ENCODE measurements at regions not wholly inside any gene's neighbourhood (a gene's known extent, or its start where the extent isn't known, plus 50 kb on each side); places are given as distances from the start of the nearest gene placed in this dataset.

GRCh38 chr4:75243570-75243969 is 270.6 kb downstream of the RCHY1 start:
- DNase-seq: no peak
- Histone ChIP-seq H3K9me3 (ENCODE audit: control insufficient read depth in 2 of 2, insufficient read depth in 1 of 2, low read depth in 1 of 2, low read length in 1 of 2) (no peaks in the 10 kb centered on the region), H3K27me3 (ENCODE audit: control insufficient read depth in 3 of 3, insufficient read depth in 3 of 3, low read length in 3 of 3) (no peaks in the 10 kb centered on the region), H3K36me3 (ENCODE audit: control insufficient read depth in 3 of 3, insufficient read depth in 2 of 3, low read depth in 1 of 3, low read length in 3 of 3) (no peaks in the 10 kb centered on the region), H3K4me1 (ENCODE audit: control insufficient read depth in 3 of 3, insufficient read depth in 2 of 3, low read depth in 1 of 3, low read length in 2 of 3) (no peaks in the 10 kb centered on the region), H3K4me3 (ENCODE audit: low read depth in 1 of 3, low read length in 3 of 3) (no peak overlapping the region), H3K27ac (ENCODE audit: low read depth in 1 of 3, low read length in 2 of 3) (no peak overlapping the region)
- WGBS, 3 donors: 29 to 39% (median 35%) methylated on average over 3 of the region's 3 CpGs
- FAIRE-seq: no peak

- no peaks in the 10 kb centered on the region for H3K4me1 ChIP-seq (ENCODE audit: control insufficient read depth in 3 of 3, insufficient read depth in 2 of 3, low read depth in 1 of 3, low read length in 2 of 3)
- no peaks in the 10 kb centered on the region for H3K9me3 ChIP-seq (ENCODE audit: control insufficient read depth in 2 of 2, insufficient read depth in 1 of 2, low read depth in 1 of 2, low read length in 1 of 2)
- H3K27me3 ChIP-seq (ENCODE audit: control insufficient read depth in 3 of 3, insufficient read depth in 3 of 3, low read length in 3 of 3): no peaks in the 10 kb centered on the region
- no peaks in the 10 kb centered on the region for H3K36me3 ChIP-seq (ENCODE audit: control insufficient read depth in 3 of 3, insufficient read depth in 2 of 3, low read depth in 1 of 3, low read length in 3 of 3)
- H3K4me3 ChIP-seq (ENCODE audit: low read depth in 1 of 3, low read length in 3 of 3): no peak overlapping the region
- FAIRE-seq (no peak), DNase-seq (no peak)
- no peak overlapping the region for H3K27ac ChIP-seq (ENCODE audit: low read depth in 1 of 3, low read length in 2 of 3)
These were observed 278.7 kb downstream of the RCHY1 start for GRCh38 chr4:75235359-75235951.

GRCh38 chr4:75232546-75232945 is 281.7 kb downstream of the RCHY1 start:
- DNase-seq: no peak
- peaks cover 0 to 4% (median 0%) of the 10 kb centered on the region in 3 donors for H3K4me1 ChIP-seq (ENCODE audit: control insufficient read depth in 3 of 3, insufficient read depth in 2 of 3, low read depth in 1 of 3, low read length in 2 of 3)
- H3K4me3 ChIP-seq (ENCODE audit: low read depth in 1 of 3, low read length in 3 of 3): no peak overlapping the region
- no peak for FAIRE-seq
- H3K27me3 ChIP-seq (ENCODE audit: control insufficient read depth in 3 of 3, insufficient read depth in 3 of 3, low read length in 3 of 3): no peaks in the 10 kb centered on the region
- 49 to 58% (median 54%) methylated on average over 3 of the region's 3 CpGs for WGBS, 3 donors
- no peaks in the 10 kb centered on the region for H3K36me3 ChIP-seq (ENCODE audit: control insufficient read depth in 3 of 3, insufficient read depth in 2 of 3, low read depth in 1 of 3, low read length in 3 of 3)
- no peak overlapping the region for H3K27ac ChIP-seq (ENCODE audit: low read depth in 1 of 3, low read length in 2 of 3)
- H3K9me3 ChIP-seq (ENCODE audit: control insufficient read depth in 2 of 2, insufficient read depth in 1 of 2, low read depth in 1 of 2, low read length in 1 of 2): no peaks in the 10 kb centered on the region

GRCh38 chr4:75229806-75230570 is 284.2 kb downstream of the RCHY1 start:
- peaks cover 0 to 4% (median 0%) of the 10 kb centered on the region in 3 donors for H3K4me1 ChIP-seq (ENCODE audit: control insufficient read depth in 3 of 3, insufficient read depth in 2 of 3, low read depth in 1 of 3, low read length in 2 of 3)
- no peak for FAIRE-seq
- H3K9me3 ChIP-seq (ENCODE audit: control insufficient read depth in 2 of 2, insufficient read depth in 1 of 2, low read depth in 1 of 2, low read length in 1 of 2): no peaks in the 10 kb centered on the region
- WGBS, 3 donors: 20 to 41% (median 27%) methylated on average over 3 of the region's 3 CpGs
- H3K4me3 ChIP-seq (ENCODE audit: low read depth in 1 of 3, low read length in 3 of 3): no peak overlapping the region
- no peak overlapping the region for H3K27ac ChIP-seq (ENCODE audit: low read depth in 1 of 3, low read length in 2 of 3)
- H3K27me3 ChIP-seq (ENCODE audit: control insufficient read depth in 3 of 3, insufficient read depth in 3 of 3, low read length in 3 of 3): no peaks in the 10 kb centered on the region
- H3K36me3 ChIP-seq (ENCODE audit: control insufficient read depth in 3 of 3, insufficient read depth in 2 of 3, low read depth in 1 of 3, low read length in 3 of 3): no peaks in the 10 kb centered on the region
- no peak for DNase-seq

- Histone ChIP-seq H3K27ac (ENCODE audit: low read depth in 1 of 3, low read length in 2 of 3) (no peak overlapping the region), H3K4me1 (ENCODE audit: control insufficient read depth in 3 of 3, insufficient read depth in 2 of 3, low read depth in 1 of 3, low read length in 2 of 3) (no peaks in the 10 kb centered on the region), H3K36me3 (ENCODE audit: control insufficient read depth in 3 of 3, insufficient read depth in 2 of 3, low read depth in 1 of 3, low read length in 3 of 3) (no peaks in the 10 kb centered on the region), H3K9me3 (ENCODE audit: control insufficient read depth in 2 of 2, insufficient read depth in 1 of 2, low read depth in 1 of 2, low read length in 1 of 2) (no peaks in the 10 kb centered on the region), H3K27me3 (ENCODE audit: control insufficient read depth in 3 of 3, insufficient read depth in 3 of 3, low read length in 3 of 3) (no peaks in the 10 kb centered on the region), H3K4me3 (ENCODE audit: low read depth in 1 of 3, low read length in 3 of 3) (no peak overlapping the region)
- WGBS, 3 donors: 74 to 90% (median 90%) methylated on average over 2 of the region's 2 CpGs
- DNase-seq (no peak), FAIRE-seq (no peak)
These were observed 280.6 kb downstream of the PARM1 start for GRCh38 chr4:75213480-75213879.

- no peak for DNase-seq
- Histone ChIP-seq H3K27ac (ENCODE audit: low read depth in 1 of 3, low read length in 2 of 3) (no peak overlapping the region), H3K4me3 (ENCODE audit: low read depth in 1 of 3, low read length in 3 of 3) (no peak overlapping the region), H3K9me3 (ENCODE audit: control insufficient read depth in 2 of 2, insufficient read depth in 1 of 2, low read depth in 1 of 2, low read length in 1 of 2) (no peaks in the 10 kb centered on the region), H3K4me1 (ENCODE audit: control insufficient read depth in 3 of 3, insufficient read depth in 2 of 3, low read depth in 1 of 3, low read length in 2 of 3) (no peaks in the 10 kb centered on the region), H3K27me3 (ENCODE audit: control insufficient read depth in 3 of 3, insufficient read depth in 3 of 3, low read length in 3 of 3) (no peaks in the 10 kb centered on the region), H3K36me3 (ENCODE audit: control insufficient read depth in 3 of 3, insufficient read depth in 2 of 3, low read depth in 1 of 3, low read length in 3 of 3) (no peaks in the 10 kb centered on the region)
- no peak for FAIRE-seq
- 31 to 51% (median 36%) methylated on average over 4 of the region's 4 CpGs for WGBS, 3 donors
These were observed 278.5 kb downstream of the PARM1 start for GRCh38 chr4:75211422-75211821.

- no peaks in the 10 kb centered on the region for H3K9me3 ChIP-seq (ENCODE audit: control insufficient read depth in 2 of 2, insufficient read depth in 1 of 2, low read depth in 1 of 2, low read length in 1 of 2)
- no peak overlapping the region for H3K27ac ChIP-seq (ENCODE audit: low read depth in 1 of 3, low read length in 2 of 3)
- no peaks in the 10 kb centered on the region for H3K4me1 ChIP-seq (ENCODE audit: control insufficient read depth in 3 of 3, insufficient read depth in 2 of 3, low read depth in 1 of 3, low read length in 2 of 3)
- H3K27me3 ChIP-seq (ENCODE audit: control insufficient read depth in 3 of 3, insufficient read depth in 3 of 3, low read length in 3 of 3): no peaks in the 10 kb centered on the region
- no peaks in the 10 kb centered on the region for H3K36me3 ChIP-seq (ENCODE audit: control insufficient read depth in 3 of 3, insufficient read depth in 2 of 3, low read depth in 1 of 3, low read length in 3 of 3)
- DNase-seq (no peak), FAIRE-seq (no peak)
- WGBS, 3 donors: 93 to 100% (median 94%) methylated on average over 1 of the region's 1 CpG
- H3K4me3 ChIP-seq (ENCODE audit: low read depth in 1 of 3, low read length in 3 of 3): no peak overlapping the region
These were observed 275.0 kb downstream of the PARM1 start for GRCh38 chr4:75207902-75208301.

GRCh38 chr4:75195111-75195510 is 262.2 kb downstream of the PARM1 start:
- H3K4me3 ChIP-seq (ENCODE audit: low read depth in 1 of 3, low read length in 3 of 3): no peak overlapping the region
- WGBS, 3 donors: 42 to 49% (median 43%) methylated on average over 7 of the region's 7 CpGs
- H3K9me3 ChIP-seq (ENCODE audit: control insufficient read depth in 2 of 2, insufficient read depth in 1 of 2, low read depth in 1 of 2, low read length in 1 of 2): no peaks in the 10 kb centered on the region
- no peak for FAIRE-seq
- H3K27ac ChIP-seq (ENCODE audit: low read depth in 1 of 3, low read length in 2 of 3): no peak overlapping the region
- no peak for DNase-seq
- no peaks in the 10 kb centered on the region for H3K36me3 ChIP-seq (ENCODE audit: control insufficient read depth in 3 of 3, insufficient read depth in 2 of 3, low read depth in 1 of 3, low read length in 3 of 3)
- H3K4me1 ChIP-seq (ENCODE audit: control insufficient read depth in 3 of 3, insufficient read depth in 2 of 3, low read depth in 1 of 3, low read length in 2 of 3): no peaks in the 10 kb centered on the region
- no peaks in the 10 kb centered on the region for H3K27me3 ChIP-seq (ENCODE audit: control insufficient read depth in 3 of 3, insufficient read depth in 3 of 3, low read length in 3 of 3)

GRCh38 chr4:75194180-75194579 is 261.3 kb downstream of the PARM1 start:
- Histone ChIP-seq H3K27me3 (ENCODE audit: control insufficient read depth in 3 of 3, insufficient read depth in 3 of 3, low read length in 3 of 3) (no peaks in the 10 kb centered on the region), H3K27ac (ENCODE audit: low read depth in 1 of 3, low read length in 2 of 3) (no peak overlapping the region), H3K4me3 (ENCODE audit: low read depth in 1 of 3, low read length in 3 of 3) (no peak overlapping the region), H3K36me3 (ENCODE audit: control insufficient read depth in 3 of 3, insufficient read depth in 2 of 3, low read depth in 1 of 3, low read length in 3 of 3) (no peaks in the 10 kb centered on the region), H3K9me3 (ENCODE audit: control insufficient read depth in 2 of 2, insufficient read depth in 1 of 2, low read depth in 1 of 2, low read length in 1 of 2) (no peaks in the 10 kb centered on the region), H3K4me1 (ENCODE audit: control insufficient read depth in 3 of 3, insufficient read depth in 2 of 3, low read depth in 1 of 3, low read length in 2 of 3) (no peaks in the 10 kb centered on the region)
- DNase-seq (no peak), FAIRE-seq (no peak)
- 84 to 87% (median 86%) methylated on average over 8 of the region's 8 CpGs for WGBS, 3 donors
